Suprapubic skin (tissue), 4 donors: ENCODE measurements at regions not wholly inside any gene's neighbourhood (a gene's known extent, or its start where the extent isn't known, plus 50 kb on each side); places are given as distances from the start of the nearest gene placed in this dataset.

ENCODE experiments used
- DNase-seq, 2 donors: peaks; one replicate each; pipeline ENCODE4 v3.0.0-alpha.2; 2019; ENCODE audit warnings: low spot score in 2 of 2
- H3K27ac ChIP-seq: fragments of 200-600 bp; sonication (generic); one replicate; pipeline ENCODE4 v1.5.1; 2019
- H3K27me3 ChIP-seq: fragments of 200-600 bp; sonication (generic); one replicate; pipeline ENCODE4 v1.5.1; 2019
- H3K36me3 ChIP-seq: fragments of 200-600 bp; sonication (generic); one replicate; pipeline ENCODE4 v1.5.1; 2019
- H3K4me1 ChIP-seq: fragments of 200-600 bp; sonication (generic); one replicate; pipeline ENCODE4 v1.5.1; 2019
- H3K4me3 ChIP-seq: fragments of 200-600 bp; sonication (generic); one replicate; pipeline ENCODE4 v1.5.1; 2019; ENCODE audit warnings: mild to moderate bottlenecking
- H3K9me3 ChIP-seq: fragments of 200-600 bp; sonication (generic); one replicate; pipeline ENCODE4 v1.5.1; 2019
- EP300 ChIP-seq: sonication (generic); formaldehyde crosslinking; IDR thresholded peaks from one replicate; pipeline ENCODE4 v1.6.1; 2017; ENCODE audit warnings: antibody characterized with exemption
- POLR2A ChIP-seq, 2 donors: fragments of 450-650 bp; IDR thresholded peaks; one replicate each; pipeline ENCODE4 v1.6.1; 2017; ENCODE audit warnings: antibody characterized with exemption in 2 of 2, mild to moderate bottlenecking in 2 of 2, moderate library complexity in 2 of 2
- POLR2AphosphoS5 ChIP-seq, 3 donors: sonication (generic); formaldehyde crosslinking; IDR thresholded peaks; one replicate each; pipeline ENCODE4 v1.6.1; 2017; ENCODE audit warnings: antibody characterized with exemption in 3 of 3
- WGBS: methylation state at CpG from one replicate; pipeline ENCODE4 v1.1.5; 2018; 5-methylcytosine and 5-hydroxymethylcytosine counted together
- TF ChIP-seq, protein P1 (sequence below), 2 donors: fragments of 200-600 bp in 1 of 2; fragments of 450-650 bp in 1 of 2; sonication (generic) in 1 of 2; IDR thresholded peaks; one replicate each; pipeline ENCODE4 v1.5.1; 2016 to 2019; ENCODE audit warnings: antibody characterized with exemption in 2 of 2, mild to moderate bottlenecking in 1 of 2, moderate library complexity in 1 of 2

DNA sequence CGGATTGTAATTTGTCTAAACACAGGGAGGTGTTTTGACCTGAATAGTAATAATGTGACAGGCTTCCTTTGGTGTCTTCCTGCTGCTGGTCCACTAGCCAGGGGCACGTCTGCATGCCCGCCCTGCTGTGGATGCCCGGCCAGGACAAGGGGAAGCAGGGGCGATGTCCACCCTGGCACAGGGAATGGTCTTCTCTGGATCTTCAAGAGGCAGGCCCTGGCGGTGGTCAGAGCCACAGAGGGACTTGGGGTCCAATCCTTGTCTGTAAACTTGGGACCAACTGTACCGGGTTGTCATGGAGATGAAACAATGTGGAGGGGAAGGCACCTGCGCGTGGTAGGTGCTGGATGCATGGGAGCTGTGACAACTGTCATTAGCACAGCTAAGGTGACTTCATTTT lies 134.1 kb downstream of the RPLP1 start:
- WGBS = 90% methylated on average over 6 of the region's 9 CpGs
- Histone ChIP-seq H3K4me3 (no peak overlapping the region), H3K4me1 (no peaks in the 10 kb centered on the region), H3K27ac (no peak overlapping the region), H3K9me3 (no peaks in the 10 kb centered on the region), H3K27me3 (no peaks in the 10 kb centered on the region), H3K36me3 (no peaks in the 10 kb centered on the region)
- TF ChIP-seq EP300 (no peak), POLR2AphosphoS5 (IDR thresholded peaks at IDR 0.05) (no peak), POLR2A (IDR thresholded peaks at IDR 0.05) (no peak)
- TF ChIP-seq, protein P1, sequence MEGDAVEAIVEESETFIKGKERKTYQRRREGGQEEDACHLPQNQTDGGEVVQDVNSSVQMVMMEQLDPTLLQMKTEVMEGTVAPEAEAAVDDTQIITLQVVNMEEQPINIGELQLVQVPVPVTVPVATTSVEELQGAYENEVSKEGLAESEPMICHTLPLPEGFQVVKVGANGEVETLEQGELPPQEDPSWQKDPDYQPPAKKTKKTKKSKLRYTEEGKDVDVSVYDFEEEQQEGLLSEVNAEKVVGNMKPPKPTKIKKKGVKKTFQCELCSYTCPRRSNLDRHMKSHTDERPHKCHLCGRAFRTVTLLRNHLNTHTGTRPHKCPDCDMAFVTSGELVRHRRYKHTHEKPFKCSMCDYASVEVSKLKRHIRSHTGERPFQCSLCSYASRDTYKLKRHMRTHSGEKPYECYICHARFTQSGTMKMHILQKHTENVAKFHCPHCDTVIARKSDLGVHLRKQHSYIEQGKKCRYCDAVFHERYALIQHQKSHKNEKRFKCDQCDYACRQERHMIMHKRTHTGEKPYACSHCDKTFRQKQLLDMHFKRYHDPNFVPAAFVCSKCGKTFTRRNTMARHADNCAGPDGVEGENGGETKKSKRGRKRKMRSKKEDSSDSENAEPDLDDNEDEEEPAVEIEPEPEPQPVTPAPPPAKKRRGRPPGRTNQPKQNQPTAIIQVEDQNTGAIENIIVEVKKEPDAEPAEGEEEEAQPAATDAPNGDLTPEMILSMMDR (IDR thresholded peaks at IDR 0.05) = no peak
- DNase-seq = no peak

DNA sequence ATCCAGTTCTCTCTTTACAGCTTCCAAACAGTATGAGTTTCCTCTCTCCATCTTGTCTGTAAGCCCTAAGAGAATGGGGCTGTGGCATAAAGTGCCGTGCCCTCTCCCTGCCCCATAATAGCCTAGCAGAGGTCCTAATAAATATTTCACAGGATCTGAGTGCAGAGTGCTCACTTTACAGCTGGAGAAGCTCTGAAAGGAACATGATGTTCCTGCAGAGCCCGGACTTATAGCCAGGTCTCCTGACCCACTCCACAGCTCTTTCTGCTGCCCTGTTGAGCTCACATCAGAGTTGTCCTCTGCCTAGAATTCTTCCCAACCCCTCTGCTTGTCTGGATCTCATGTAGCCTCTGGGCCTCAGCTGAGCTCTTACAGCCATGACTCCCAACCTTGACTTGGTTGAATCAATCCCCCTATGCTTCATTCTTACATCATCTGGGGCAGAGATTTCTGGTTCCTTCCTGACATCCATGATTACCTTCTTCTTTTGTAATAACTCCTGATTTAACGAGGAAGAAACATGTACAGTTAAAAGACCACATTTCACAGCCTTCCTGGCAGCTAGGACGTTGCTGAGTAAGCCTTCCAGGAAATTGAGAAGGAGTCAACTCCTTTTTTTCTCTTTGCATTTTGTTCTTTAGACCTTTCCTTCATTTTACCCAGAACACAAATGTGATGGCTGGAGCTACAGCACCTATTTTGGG lies 135.3 kb downstream of the RPLP1 start:
- DNase-seq = no peak
- Histone ChIP-seq H3K4me1 (no peaks in the 10 kb centered on the region), H3K27ac (no peak overlapping the region), H3K9me3 (no peaks in the 10 kb centered on the region), H3K36me3 (no peaks in the 10 kb centered on the region), H3K27me3 (no peaks in the 10 kb centered on the region), H3K4me3 (no peak overlapping the region)
- WGBS = 68% methylated on average over 4 of the region's 4 CpGs
- TF ChIP-seq, protein P1 (IDR thresholded peaks at IDR 0.05) = no peak
- TF ChIP-seq POLR2AphosphoS5 (IDR thresholded peaks at IDR 0.05) = no peak
- no peak for TF ChIP-seq EP300
- TF ChIP-seq POLR2A (IDR thresholded peaks at IDR 0.05) = no peak

DNA sequence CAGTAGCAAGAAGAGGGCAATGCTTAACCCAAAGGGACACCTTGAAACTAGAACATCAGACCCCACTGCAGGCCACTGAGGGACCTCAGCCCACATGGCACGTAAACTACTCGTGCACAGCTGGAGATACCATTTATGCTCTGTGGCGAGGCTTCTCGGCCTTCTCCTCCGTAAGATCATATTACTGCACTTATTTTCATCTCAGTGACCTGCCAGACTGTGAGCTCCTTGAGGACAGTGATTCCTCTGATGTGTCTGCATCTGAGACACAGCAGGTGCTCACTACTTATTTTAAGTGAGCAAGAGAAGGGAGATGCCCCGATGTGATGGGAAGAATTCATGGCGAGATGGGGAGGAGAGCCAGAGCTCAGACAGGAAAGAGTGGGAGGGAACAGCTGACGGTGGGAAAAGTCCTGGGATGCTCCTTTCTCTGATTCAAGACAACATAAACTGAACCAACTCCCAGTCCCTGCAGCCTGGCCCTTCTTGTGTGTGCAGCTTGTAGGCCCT lies 137.6 kb downstream of the RPLP1 start:
- WGBS = 89% methylated on average over 8 of the region's 8 CpGs
- no peak for TF ChIP-seq EP300
- H3K27me3 ChIP-seq = no peaks in the 10 kb centered on the region
- H3K4me3 ChIP-seq = no peak overlapping the region
- no peaks in the 10 kb centered on the region for H3K36me3 ChIP-seq
- DNase-seq = no peak
- H3K4me1 ChIP-seq = peaks cover 15% of the 10 kb centered on the region
- H3K9me3 ChIP-seq = no peaks in the 10 kb centered on the region
- no peak overlapping the region for H3K27ac ChIP-seq

DNA sequence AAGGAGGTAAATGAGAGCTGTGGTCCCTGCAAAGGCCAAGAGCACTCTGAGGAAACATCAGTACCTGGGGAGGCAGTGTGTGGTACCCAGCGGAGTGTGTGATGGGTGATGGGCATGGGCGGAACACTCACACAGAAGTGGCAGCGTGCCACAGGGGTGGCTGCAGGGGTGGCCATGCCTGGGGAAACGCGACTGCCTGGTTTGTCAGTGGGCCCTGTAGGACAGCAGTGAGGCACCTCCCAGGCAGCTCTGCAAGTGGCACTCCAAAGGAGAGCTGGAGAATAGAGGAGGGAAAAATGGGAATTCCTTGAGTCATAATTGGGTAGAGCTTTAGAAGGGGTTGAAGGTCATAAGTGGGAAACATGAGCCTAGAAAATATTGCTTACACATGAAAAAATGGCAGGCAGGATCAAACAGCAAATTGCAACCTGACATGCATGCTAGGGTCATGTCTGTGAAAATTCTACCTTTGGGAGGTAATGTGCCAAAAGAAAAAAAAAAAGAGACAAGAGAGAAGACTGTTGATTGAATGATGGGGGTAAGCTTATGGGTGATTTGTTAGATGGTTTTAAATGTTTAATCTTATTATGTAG lies 138.4 kb downstream of the RPLP1 start:
- Histone ChIP-seq H3K9me3 (no peaks in the 10 kb centered on the region), H3K4me3 (no peak overlapping the region), H3K4me1 (peaks cover 22% of the 10 kb centered on the region), H3K27me3 (no peaks in the 10 kb centered on the region), H3K36me3 (no peaks in the 10 kb centered on the region), H3K27ac (no peak overlapping the region)
- no peak for DNase-seq
- WGBS = 92% methylated on average over 5 of the region's 5 CpGs
- TF ChIP-seq POLR2A (IDR thresholded peaks at IDR 0.05) (no peak), POLR2AphosphoS5 (IDR thresholded peaks at IDR 0.05) (no peak), EP300 (no peak)
- TF ChIP-seq, protein P1 (IDR thresholded peaks at IDR 0.05) = no peak

DNA sequence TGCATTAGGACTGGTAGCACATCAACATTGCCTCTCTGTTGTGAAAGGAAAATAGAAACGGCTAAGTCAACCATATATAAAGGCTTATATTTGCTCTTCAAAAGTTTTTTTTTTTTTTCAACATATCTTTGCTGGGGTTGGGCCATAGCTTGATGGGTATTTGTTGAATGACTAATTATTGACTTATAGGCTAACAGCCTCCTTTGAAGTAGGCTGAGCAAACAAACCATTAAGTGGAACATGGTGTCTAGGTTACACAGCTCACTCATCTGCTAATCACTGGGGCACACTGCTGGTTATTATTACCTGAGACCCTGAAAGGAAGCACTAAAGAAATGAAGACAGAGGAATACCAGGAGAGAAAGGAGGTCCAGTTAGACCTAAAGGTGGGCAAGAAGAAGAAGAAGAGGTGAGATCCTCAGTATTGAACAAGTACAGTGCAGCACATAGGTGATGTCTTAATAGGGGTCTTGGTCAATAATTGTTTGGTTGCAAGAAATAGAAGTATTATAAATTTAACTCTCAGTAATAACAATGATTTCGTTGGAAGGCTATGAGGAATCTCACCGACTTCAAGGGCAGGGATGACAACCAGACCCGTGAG lies 139.4 kb downstream of the RPLP1 start:
- no peaks in the 10 kb centered on the region for H3K36me3 ChIP-seq
- no peak for TF ChIP-seq POLR2A (IDR thresholded peaks at IDR 0.05)
- no peak for TF ChIP-seq EP300
- TF ChIP-seq POLR2AphosphoS5 (IDR thresholded peaks at IDR 0.05) = no peak
- TF ChIP-seq, protein P1 (IDR thresholded peaks at IDR 0.05) = no peak
- no peak overlapping the region for H3K27ac ChIP-seq
- peaks cover 25% of the 10 kb centered on the region for H3K4me1 ChIP-seq
- DNase-seq = no peak
- WGBS = 92% methylated on average over 4 of the region's 4 CpGs
- H3K27me3 ChIP-seq = no peaks in the 10 kb centered on the region
- no peak overlapping the region for H3K4me3 ChIP-seq
- no peaks in the 10 kb centered on the region for H3K9me3 ChIP-seq
